ENCODE measurements at regions not wholly inside any gene's neighbourhood (a gene's known extent, or its start where the extent isn't known, plus 50 kb on each side); places are given as distances from the start of the nearest gene placed in this dataset.

GRCh38 chr6:40973304-40973703 lies 65.7 kb downstream of the UNC5CL start:
- DNase-seq: no peak

- no peak for DNase-seq
These were observed 66.2 kb downstream of the UNC5CL start for GRCh38 chr6:40972814-40973213.

DNA sequence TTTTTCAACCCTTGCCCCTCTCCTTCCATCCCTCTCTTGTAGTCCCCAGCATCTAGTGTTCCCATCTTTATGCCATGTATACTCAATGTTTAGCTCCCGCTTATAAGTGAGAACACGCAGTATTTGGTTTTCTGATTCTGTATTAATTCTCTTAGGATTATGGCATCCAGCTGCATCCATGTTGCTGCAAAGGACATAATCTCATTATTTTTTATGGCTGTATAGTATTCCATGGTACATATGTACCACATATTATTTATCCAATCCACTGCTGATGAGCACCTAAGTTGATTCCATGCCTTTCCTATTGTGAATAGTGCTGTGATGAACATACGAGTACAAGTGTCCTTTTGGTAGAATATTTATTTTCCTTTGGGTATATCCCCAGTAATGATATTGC lies 66.8 kb downstream of the UNC5CL start:
- no peak for DNase-seq

DNA sequence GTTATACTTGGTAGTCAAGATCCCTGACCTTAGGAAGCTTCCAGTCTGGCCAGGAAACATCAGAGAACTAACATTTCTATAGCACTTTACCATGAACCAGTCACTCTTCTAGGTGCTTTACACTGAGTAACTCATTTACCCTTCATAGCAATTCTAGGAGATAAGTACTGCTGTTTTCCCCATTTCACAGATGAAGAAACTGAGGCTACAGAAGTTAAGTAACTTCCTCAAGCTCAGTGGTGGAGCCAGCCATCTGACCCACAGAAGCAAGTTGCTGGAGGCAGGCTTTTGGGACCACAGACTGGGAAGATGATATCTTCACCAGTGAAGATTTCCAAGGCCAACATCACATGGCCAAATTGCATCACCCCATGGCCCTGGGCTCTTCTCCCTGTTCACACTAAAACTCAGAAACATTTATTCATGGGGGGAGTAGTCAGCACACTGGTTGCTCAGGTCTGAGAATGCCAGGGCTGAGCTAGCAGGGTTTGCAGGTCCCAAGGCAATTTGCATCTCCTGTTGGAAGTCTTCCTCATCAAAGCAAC lies 70.3 kb downstream of the UNC5CL start:
- no peak for DNase-seq

DNA sequence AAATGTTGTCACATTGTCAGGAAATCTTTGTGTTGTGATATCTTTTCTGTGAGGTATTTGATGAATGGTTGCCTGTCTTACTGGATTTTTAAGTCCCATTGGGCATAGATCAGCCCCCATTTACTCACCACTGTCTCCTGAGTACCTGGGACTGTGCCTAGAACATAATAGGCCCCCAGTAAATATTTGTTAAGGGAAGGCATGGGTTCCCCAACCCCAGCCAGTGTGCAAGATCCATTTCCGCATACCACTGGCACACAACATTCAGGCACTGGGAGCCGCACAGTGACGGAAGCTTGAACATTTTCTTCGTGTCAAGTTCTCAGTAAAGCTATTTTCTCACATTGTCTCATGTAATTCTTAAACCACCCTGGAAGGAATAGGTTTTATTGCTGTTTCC lies 72.2 kb downstream of the UNC5CL start:
- DNase-seq: no peak

DNA sequence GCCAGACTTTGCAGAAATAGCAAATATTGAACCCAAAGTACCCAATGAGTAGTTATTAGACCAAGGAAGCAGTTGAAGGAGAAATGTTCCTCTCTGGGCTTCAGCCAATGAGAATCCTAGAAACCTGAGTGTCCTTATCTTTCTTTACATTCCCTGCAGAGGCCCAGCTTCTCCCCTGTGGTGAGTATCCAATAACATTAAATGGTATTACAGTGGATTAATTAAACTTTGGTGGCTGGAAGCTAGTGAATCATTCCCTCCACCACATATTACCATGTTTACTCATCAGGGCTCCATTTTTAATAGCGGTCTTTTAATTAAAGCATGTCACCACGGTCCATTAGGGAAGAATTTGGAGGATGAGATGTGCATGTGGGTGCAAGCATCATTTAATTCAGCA lies 74.0 kb downstream of the UNC5CL start:
- no peak for DNase-seq

GRCh38 chr6:40963019-40963418 lies 76.0 kb downstream of the UNC5CL start:
- DNase-seq: no peak

DNA sequence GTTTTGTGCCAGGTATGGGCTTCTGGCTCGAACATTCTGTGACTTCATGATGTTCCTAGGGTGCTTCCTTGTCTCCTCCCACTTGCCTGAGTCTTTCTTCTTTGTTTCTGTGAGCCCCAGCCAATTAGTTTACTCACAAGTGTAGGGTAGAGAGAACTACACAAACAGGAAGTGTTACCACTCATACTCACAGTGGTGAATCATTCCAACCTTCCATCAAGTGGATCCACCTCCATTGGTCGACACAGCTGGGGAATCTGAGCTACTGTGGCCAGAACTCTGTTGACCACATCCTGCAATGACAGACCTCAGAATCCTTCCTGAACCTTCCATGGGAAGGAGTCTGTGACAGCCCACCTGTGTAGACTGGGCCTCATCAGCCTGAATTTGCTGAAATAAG lies 76.8 kb downstream of the UNC5CL start:
- DNase-seq: peak; percentile 22 to 37

- no peak for DNase-seq
These were observed 77.2 kb downstream of the UNC5CL start for GRCh38 chr6:40961831-40962230.

DNA sequence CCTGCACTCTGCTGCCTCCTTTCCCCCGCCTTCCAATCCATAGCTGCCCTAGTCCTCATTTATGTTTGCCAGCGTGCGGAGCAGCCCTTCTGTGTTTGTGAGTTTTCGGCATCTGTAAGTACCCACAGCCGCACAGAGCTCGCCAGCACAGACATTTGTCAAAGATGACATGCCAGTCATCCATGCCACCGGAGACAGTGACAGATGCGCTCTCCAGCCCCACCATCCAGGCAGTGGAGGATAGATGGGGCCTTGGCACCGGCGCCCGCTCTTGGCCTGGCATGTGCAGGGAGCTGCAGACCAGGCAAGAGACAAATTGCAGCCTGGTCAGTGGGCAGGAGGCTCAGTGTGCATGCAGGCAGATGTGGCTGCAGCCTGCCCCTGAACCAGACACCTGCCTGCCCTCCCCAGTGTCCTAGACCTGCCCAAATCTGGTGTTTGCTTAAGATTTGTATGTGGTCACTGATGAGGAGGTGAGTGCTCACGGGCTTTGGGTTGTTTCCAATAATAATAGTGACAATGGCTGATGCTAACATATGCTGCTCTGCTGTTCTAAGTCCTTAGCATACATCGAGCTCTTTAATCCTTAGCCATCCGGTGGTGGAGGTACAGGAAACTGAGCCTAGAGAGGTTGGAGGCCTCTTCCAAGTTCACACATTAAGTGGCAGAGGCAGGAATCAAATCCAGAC lies 78.1 kb downstream of the UNC5CL start:
- DNase-seq: no peak

DNA sequence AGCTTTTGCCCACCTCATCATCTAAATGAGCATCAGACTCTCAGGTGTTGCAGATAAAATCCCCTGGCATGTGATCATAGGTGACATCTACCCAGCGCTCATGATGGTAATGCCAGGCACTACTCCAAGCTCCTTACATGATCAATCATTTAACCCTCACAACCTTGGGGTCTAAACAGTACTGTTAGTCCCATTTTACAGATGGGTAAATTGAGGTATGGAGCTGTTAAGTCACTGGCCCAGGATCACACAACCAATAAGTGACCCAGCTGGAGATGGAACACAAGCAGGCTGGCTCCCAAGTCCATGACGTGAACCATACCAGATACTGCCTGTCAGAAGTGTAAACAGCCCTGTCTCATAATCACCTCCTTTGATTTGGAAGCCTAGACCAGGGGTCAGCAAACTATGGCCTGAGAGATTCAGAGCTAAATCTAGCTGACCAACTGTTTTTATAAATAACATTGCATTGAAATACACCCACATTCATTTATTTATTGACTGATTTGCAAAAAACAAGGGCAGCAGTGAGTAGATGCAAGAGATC lies 79.2 kb downstream of the UNC5CL start:
- DNase-seq: no peak

DNA sequence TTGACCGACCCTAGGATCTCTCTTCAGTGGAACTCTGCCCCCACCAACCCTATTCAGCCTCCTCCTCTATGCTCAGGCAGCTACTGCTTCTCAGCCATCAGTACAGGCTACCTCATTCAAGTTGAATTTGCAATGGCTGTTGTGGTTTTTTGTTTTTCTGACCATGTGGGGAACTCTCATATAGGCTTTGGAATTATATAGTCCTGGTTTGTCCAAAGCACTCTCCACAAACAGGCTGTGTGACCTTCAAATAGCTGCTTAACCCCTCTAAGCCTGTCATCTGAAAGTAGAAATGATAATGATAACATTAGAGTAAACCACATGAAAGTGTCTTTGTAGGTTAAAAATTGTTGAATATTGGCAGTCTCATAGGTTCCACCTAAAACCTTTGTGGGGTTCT lies 80.3 kb downstream of the UNC5CL start:
- DNase-seq: no peak

- DNase-seq: no peak
These were observed 81.2 kb downstream of the UNC5CL start for GRCh38 chr6:40957616-40958492.

GRCh38 chr6:40956936-40957335 lies 82.1 kb downstream of the UNC5CL start:
- no peak for DNase-seq

GRCh38 chr6:40955178-40955545 lies 83.9 kb downstream of the UNC5CL start:
- DNase-seq: no peak

DNA sequence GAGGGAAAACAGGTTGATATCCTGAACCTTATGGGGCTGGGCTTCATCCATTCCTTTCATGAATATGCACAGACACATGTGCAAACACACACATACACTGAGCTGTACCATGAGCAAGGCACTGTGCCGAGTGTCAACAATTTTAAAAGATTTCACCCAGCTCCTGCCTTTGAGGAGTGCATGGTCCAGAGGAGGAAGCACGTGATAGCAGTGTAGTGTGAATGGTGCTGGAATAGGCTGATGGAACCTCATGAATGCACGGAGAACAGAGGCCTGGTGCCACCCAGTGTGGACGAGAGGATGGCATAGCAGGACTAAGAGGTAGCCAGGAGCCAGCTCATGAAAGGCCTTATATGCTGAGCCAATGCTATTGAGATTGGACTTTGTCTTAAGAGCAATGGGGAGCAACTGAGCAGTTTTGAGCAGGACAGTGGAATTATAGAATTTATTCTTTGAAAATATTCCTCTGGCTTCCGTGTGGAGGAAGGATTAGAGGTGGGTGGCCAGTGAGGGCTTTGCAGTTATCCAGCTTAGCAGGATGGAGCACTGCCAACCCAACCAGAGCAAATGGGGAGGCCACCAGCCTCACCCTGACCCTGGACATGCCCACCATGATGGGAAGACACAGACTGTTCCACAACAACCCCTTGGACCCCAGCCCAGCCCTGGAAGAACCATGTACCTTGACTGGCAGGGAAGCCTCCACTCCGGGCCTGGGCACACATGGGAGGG lies 84.4 kb downstream of the UNC5CL start:
- no peak for DNase-seq

- DNase-seq: no peak
These were observed 85.5 kb downstream of the UNC5CL start for GRCh38 chr6:40953486-40953885.

DNA sequence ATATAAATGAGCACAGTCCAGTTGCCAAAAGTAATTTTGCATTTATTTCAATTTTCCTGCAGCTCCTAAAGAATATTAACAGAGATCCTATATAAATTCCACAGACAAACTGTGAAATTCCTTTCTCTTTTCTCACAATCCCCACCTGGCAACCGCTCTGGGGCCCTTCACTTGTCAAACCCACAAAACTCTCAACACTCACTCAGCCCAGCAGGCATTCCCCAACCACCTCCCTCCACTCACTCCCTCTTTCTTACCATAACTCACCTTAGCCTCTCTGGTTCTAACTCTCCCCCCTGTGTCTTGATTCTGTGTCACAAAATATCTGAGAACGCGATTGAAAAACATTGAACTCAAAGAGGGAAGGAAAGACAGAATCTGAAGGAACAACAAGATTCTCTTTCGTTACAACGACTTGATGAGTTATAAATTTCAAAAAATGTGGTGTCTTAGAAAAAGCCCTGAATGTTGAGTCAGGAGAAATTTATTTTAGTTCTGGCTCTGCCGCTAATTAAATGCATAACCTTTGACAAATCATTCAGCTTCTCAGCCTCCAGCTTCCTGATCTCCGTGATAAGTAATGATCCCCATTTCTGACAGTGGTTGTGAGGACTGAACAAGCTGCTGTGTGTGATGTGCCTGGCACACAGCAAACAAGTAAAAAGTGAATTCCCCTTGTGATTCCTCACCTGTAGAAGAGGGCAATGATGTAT lies 87.9 kb downstream of the UNC5CL start:
- DNase-seq: no peak

DNA sequence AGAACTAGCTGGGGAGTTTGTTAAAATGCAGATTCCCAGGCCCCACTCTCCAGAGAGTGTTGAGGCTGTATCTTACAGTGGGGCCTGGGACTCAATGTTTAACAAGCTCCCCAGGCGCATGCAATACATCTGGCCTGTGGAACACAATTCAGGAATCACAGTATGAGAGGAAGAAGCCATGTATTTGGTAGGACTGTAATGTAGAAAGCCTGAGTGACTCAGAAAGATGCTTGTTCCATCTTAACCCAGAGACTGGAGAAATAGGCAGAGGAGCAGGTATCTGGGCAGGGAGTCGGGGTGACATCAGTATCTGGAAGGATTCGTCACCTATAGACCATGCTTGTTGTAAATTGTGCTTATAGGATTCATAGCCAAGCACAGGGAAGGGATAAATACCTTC lies 90.5 kb downstream of the UNC5CL start:
- DNase-seq: no peak

DNA sequence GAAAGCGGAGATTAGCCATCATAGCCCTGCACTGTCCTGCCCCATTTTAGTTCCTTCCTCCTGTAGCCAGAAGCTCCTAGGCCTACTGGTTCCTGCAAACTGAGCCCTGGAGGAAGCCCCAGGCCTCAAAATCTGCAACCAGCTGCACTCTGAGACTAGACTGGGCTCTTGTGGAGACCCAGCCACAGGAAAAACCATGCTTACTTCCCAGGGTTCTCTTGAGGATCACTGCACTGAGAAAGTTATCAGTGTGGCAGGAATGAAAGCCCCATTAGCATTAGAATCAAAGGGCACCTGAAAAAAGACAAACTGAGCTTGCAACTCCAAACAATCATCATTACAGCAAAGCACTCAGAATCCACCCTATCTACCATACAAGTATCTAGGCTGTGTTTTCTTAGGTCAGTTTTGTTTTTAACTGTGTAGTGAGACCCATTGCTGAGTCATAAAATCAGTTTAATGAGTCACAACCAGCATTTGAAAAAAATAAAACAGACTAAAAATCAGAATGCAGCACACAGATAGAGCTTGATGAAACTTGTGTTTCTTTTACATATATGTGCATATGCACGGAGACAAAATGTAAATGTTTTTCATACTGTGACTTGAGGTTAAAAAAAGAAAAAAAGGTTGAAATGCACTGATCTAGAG lies 91.0 kb downstream of the UNC5CL start:
- DNase-seq: no peak

GRCh38 chr6:40946738-40947301 lies 92.2 kb downstream of the UNC5CL start:
- no peak for DNase-seq

- no peak for DNase-seq
These were observed 101.5 kb downstream of the UNC5CL start for GRCh38 chr6:40937491-40937890.
